Mononuclear cell (primary cell): ENCODE measurements at regions not wholly inside any gene's neighbourhood (a gene's known extent, or its start where the extent isn't known, plus 50 kb on each side); places are given as distances from the start of the nearest gene placed in this dataset.

Source experiments
- H3K27me3 ChIP-seq: 2 replicates; pipeline ENCODE4 v1.6.0; 2011; ENCODE audit warnings: low read length, control low read depth; ENCODE audit not compliant: insufficient read depth
- H3K4me1 ChIP-seq: 2 replicates; pipeline ENCODE4 v1.5.1; 2011; ENCODE audit warnings: mild to moderate bottlenecking, low read length, control low read depth; ENCODE audit not compliant: insufficient read depth
- H3K4me3 ChIP-seq: 2 replicates; pipeline ENCODE4 v1.5.1; 2011; ENCODE audit warnings: mild to moderate bottlenecking, low read length, moderate library complexity
- H3K9me3 ChIP-seq: 2 replicates; pipeline ENCODE4 v1.5.1; 2011; ENCODE audit warnings: low read depth, mild to moderate bottlenecking, control low read depth, low read length

DNA sequence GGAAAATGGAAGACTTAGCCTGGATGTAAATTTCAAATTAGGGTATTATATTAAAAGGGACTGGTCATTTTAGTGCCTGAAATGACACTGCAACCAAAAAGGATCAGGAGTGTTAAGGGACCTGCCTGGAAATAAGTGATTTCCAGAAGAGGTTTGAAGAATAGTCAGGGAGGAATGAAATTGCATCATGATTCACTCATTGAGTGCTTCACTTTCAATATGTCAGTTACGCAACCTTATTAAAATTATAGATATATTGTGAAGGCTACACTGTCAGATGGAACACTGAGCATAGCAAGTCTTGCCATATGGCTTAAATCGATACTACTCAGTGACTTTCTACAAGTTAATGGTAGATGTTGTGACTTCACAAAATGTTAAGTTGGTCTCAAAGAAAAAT is 275.2 kb upstream of the DPYD start:
- H3K27me3 ChIP-seq: no peaks in the 10 kb centered on the region
- H3K9me3 ChIP-seq: no peaks in the 10 kb centered on the region
- H3K4me3 ChIP-seq: no peak overlapping the region
- H3K4me1 ChIP-seq: no peaks in the 10 kb centered on the region

GRCh38 chr1:98188774-98189173 is 267.9 kb upstream of the DPYD start:
- Histone ChIP-seq H3K4me1 (no peaks in the 10 kb centered on the region), H3K27me3 (no peaks in the 10 kb centered on the region), H3K4me3 (no peak overlapping the region), H3K9me3 (no peaks in the 10 kb centered on the region)

DNA sequence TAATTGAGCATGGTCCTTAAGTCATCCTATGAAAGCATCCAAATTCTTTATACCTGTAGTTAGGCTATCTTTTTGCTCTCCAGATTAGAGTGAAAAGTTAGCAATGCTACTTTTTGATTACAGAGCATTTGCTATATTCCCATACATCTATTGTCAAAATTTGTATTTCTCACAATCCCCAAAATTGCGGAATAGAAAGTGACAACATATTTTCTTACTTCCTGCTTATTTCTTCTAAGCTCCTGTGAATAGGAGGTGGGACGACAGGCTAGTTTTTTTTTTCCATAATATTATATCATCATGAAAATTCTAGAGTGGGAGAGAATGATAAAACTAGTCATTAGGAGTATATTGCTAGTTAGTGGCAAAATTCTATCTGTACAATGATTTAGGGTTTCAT is 264.0 kb upstream of the DPYD start:
- no peaks in the 10 kb centered on the region for H3K4me1 ChIP-seq
- H3K27me3 ChIP-seq: no peaks in the 10 kb centered on the region
- H3K9me3 ChIP-seq: no peaks in the 10 kb centered on the region
- no peak overlapping the region for H3K4me3 ChIP-seq

- Histone ChIP-seq H3K9me3 (no peaks in the 10 kb centered on the region), H3K4me1 (no peaks in the 10 kb centered on the region), H3K27me3 (no peaks in the 10 kb centered on the region), H3K4me3 (no peak overlapping the region)
Observed at GRCh38 chr1:98181036-98181764, 260.4 kb upstream of the DPYD start.

DNA sequence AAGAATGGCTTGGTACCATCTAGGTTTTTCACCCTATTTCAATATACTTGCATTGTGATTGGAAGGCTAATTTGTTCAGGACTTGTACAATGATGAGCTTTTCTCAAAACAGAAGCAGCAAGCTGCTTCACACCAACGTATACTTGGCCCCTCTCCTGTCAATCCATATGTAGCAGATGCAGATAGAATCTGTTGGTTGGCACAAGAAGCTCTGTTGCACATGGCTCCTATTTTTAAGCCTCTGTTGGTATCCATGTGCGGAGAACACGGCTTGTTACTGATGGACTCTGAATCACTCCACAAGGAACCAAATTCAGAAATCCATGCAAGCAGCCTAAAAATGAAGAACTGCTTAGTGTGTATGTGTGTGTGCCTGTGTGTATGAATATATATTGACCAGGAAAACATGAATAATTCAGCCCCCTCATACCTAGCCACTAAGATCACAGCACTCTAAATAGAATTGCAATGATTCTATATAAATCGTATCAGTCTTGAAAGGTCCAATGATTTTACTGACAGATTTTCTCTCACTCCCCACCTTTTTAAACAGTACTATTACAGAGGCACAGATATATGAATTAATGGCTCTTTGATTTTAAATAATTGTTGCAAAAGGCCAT is 258.4 kb upstream of the DPYD start:
- Histone ChIP-seq H3K4me3 (no peak overlapping the region), H3K27me3 (no peaks in the 10 kb centered on the region), H3K4me1 (no peaks in the 10 kb centered on the region), H3K9me3 (no peaks in the 10 kb centered on the region)

DNA sequence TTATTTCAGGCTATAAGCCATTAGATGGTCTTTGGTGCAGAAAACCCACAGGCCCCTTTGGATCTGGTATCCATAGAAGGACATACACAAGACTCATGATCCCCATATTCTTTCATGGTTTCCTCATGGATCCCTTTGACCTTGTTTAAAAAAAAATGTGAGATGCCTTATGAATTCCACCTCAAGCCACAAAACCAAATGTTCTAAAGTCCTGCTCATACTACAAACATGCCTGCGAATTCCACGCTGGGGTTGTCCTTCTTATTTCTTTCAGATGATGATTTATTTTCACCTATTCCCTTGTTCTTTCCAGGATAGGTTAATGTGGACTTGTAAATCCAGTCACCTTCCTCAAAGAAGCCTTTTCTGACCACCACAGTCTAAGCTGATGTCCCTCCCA is 256.9 kb upstream of the DPYD start:
- no peaks in the 10 kb centered on the region for H3K4me1 ChIP-seq
- no peaks in the 10 kb centered on the region for H3K9me3 ChIP-seq
- no peaks in the 10 kb centered on the region for H3K27me3 ChIP-seq
- H3K4me3 ChIP-seq: no peak overlapping the region

DNA sequence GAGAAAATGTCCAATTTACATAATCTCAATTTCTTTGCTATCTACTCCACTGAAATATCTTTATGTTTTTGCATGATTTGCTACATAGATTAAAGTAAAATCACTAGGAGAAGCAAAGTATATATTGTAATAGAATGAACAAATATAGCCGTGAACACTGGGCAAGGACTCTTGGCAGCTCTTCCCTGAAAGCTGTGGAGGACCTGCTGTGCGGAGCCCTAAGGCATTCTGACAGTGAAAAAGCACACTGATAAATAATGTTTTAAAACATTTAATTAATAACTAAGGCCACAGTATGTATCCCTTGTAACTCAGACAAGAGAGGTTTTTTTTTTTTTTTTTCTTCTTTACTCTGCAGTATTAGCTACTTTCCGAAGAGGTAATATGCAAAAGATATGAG is 256.1 kb upstream of the DPYD start:
- Histone ChIP-seq H3K4me3 (no peak overlapping the region), H3K4me1 (no peaks in the 10 kb centered on the region), H3K27me3 (no peaks in the 10 kb centered on the region), H3K9me3 (no peaks in the 10 kb centered on the region)

- Histone ChIP-seq H3K4me3 (no peak overlapping the region), H3K4me1 (no peaks in the 10 kb centered on the region), H3K27me3 (no peaks in the 10 kb centered on the region), H3K9me3 (no peaks in the 10 kb centered on the region)
Observed at GRCh38 chr1:98176414-98176813, 255.6 kb upstream of the DPYD start.

DNA sequence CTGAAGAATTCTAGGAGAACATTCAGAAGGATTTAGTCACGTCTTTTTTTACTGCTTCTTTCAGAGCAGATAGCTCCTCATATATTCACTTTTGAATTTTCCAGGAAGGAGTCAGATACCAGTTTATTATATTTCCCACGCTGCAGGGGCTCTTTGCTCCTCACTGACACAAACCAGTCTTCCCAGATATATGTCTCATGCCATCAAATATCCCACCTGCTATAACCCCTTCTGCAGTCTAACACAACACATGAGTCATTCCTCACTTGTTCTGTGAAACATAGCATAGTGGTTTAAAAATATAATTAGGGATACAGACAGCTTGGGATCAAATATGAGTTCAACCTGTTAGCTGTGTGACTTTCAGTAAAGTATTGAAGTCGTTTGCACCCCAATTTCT is 251.7 kb upstream of the DPYD start:
- no peaks in the 10 kb centered on the region for H3K4me1 ChIP-seq
- no peaks in the 10 kb centered on the region for H3K9me3 ChIP-seq
- no peak overlapping the region for H3K4me3 ChIP-seq
- no peaks in the 10 kb centered on the region for H3K27me3 ChIP-seq

- no peaks in the 10 kb centered on the region for H3K4me1 ChIP-seq
- H3K27me3 ChIP-seq: no peaks in the 10 kb centered on the region
- H3K4me3 ChIP-seq: no peak overlapping the region
- no peaks in the 10 kb centered on the region for H3K9me3 ChIP-seq
Observed at GRCh38 chr1:98172022-98172421, 251.2 kb upstream of the DPYD start.

GRCh38 chr1:98164509-98164908 is 243.7 kb upstream of the DPYD start:
- H3K4me3 ChIP-seq: no peak overlapping the region
- H3K27me3 ChIP-seq: no peaks in the 10 kb centered on the region
- H3K4me1 ChIP-seq: no peaks in the 10 kb centered on the region
- H3K9me3 ChIP-seq: no peaks in the 10 kb centered on the region

- no peaks in the 10 kb centered on the region for H3K9me3 ChIP-seq
- H3K4me3 ChIP-seq: no peak overlapping the region
- no peaks in the 10 kb centered on the region for H3K4me1 ChIP-seq
- no peaks in the 10 kb centered on the region for H3K27me3 ChIP-seq
Observed at GRCh38 chr1:98157524-98158313, 236.9 kb upstream of the DPYD start.

- Histone ChIP-seq H3K27me3 (no peaks in the 10 kb centered on the region), H3K9me3 (peaks cover 10% of the 10 kb centered on the region), H3K4me1 (no peaks in the 10 kb centered on the region), H3K4me3 (no peak overlapping the region)
Observed at GRCh38 chr1:98147280-98147679, 226.4 kb upstream of the DPYD start.

DNA sequence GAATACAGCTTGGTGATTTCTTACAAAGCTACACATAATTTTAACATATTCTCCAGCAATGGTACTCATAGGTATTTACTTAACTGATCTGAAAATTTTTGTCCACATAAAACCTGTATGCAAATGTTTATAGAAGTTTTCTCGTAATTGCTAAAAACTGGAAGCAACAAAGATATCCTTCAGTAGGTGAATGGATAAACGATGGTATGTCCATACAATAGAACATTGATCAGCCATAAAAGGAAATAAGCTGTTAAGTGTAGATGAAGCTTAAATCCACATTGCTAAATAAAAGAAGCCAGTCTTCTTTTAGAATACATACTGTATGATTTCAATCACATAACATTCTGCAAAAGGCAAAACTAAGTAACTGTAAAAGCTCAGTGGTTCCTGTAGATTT is 224.8 kb upstream of the DPYD start:
- H3K4me3 ChIP-seq: no peak overlapping the region
- no peaks in the 10 kb centered on the region for H3K27me3 ChIP-seq
- no peaks in the 10 kb centered on the region for H3K9me3 ChIP-seq
- H3K4me1 ChIP-seq: no peaks in the 10 kb centered on the region

- Histone ChIP-seq H3K27me3 (no peaks in the 10 kb centered on the region), H3K4me1 (no peaks in the 10 kb centered on the region), H3K9me3 (no peaks in the 10 kb centered on the region), H3K4me3 (no peak overlapping the region)
Observed at GRCh38 chr1:98143403-98143802, 222.6 kb upstream of the DPYD start.
